ENCODE measurements at regions not wholly inside any gene's neighbourhood (a gene's known extent, or its start where the extent isn't known, plus 50 kb on each side); places are given as distances from the start of the nearest gene placed in this dataset.

GRCh38 chrX:150227873-150228410, 135.2 kb upstream of the MAMLD1 start:
- no peaks in the 10 kb centered on the region for H3K79me2 ChIP-seq (ENCODE audit: low read length)
- H3K4me2 ChIP-seq (ENCODE audit: low read length), result no peak overlapping the region
- H2AFZ ChIP-seq (ENCODE audit: low read length), result no peak overlapping the region
- H3K27me3 ChIP-seq (ENCODE audit: low read length), result no peaks in the 10 kb centered on the region
- no peak overlapping the region for H3K27ac ChIP-seq (ENCODE audit: low read length)
- H3K9ac ChIP-seq (ENCODE audit: low read length), result no peak overlapping the region
- ATAC-seq, result no peak
- H3K9me2 ChIP-seq (replicated peaks; ENCODE audit: low read length), result no peaks in the 10 kb centered on the region
- H3K4me3 ChIP-seq (ENCODE audit: low read length), result no peak overlapping the region
- CTCF ChIA-PET, result no interaction called here
- H4K20me1 ChIP-seq (ENCODE audit: low read length), result no peaks in the 10 kb centered on the region
- H3K4me1 ChIP-seq (ENCODE audit: insufficient read depth, low read length), result no peaks in the 10 kb centered on the region
- intact Hi-C loops (cut with micrococcal nuclease), result no loop called here
- H3F3A ChIP-seq (ENCODE audit: low read length, unreplicated experiment), result no peaks in the 10 kb centered on the region
- H3K36me3 ChIP-seq (ENCODE audit: low read depth, low read length), result no peaks in the 10 kb centered on the region
- no peak for DNase-seq
- H3K9me3 ChIP-seq (ENCODE audit: low read length), result no peaks in the 10 kb centered on the region
- BruUV-seq (replicated peaks), result no TSS peak
- POLR2A ChIA-PET (ENCODE audit: unreplicated experiment), result no interaction called here
- TF ChIP-seq EZH2 (IDR thresholded peaks at IDR 0.05; ENCODE audit: low read length, unreplicated experiment) (no peak), EZH2phosphoT487 (IDR thresholded peaks at IDR 0.05; ENCODE audit: borderline replicate concordance, low read length) (no peak), CTCF (conservative IDR thresholded peaks at IDR 0.05; ENCODE audit: low read depth, low read length) (no peak)

- Histone ChIP-seq H3K4me1 (ENCODE audit: insufficient read depth, low read length) (no peaks in the 10 kb centered on the region), H2AFZ (ENCODE audit: low read length) (no peak overlapping the region), H3K9ac (ENCODE audit: low read length) (no peak overlapping the region), H3K27me3 (ENCODE audit: low read length) (no peaks in the 10 kb centered on the region), H3K9me3 (ENCODE audit: low read length) (no peaks in the 10 kb centered on the region), H3K27ac (ENCODE audit: low read length) (no peak overlapping the region), H3K4me3 (ENCODE audit: low read length) (no peak overlapping the region), H3K4me2 (ENCODE audit: low read length) (no peak overlapping the region), H3K79me2 (ENCODE audit: low read length) (no peaks in the 10 kb centered on the region), H3F3A (ENCODE audit: low read length, unreplicated experiment) (no peaks in the 10 kb centered on the region), H3K36me3 (ENCODE audit: low read depth, low read length) (no peaks in the 10 kb centered on the region), H4K20me1 (ENCODE audit: low read length) (no peaks in the 10 kb centered on the region), H3K9me2 (replicated peaks; ENCODE audit: low read length) (no peaks in the 10 kb centered on the region)
- no TSS peak for BruUV-seq (replicated peaks)
- POLR2A ChIA-PET (ENCODE audit: unreplicated experiment), result no interaction called here
- no peak for DNase-seq
- CTCF ChIA-PET, result no interaction called here
- no peak for TF ChIP-seq EZH2 (IDR thresholded peaks at IDR 0.05; ENCODE audit: low read length, unreplicated experiment)
- TF ChIP-seq EZH2phosphoT487 (IDR thresholded peaks at IDR 0.05; ENCODE audit: borderline replicate concordance, low read length), result no peak
- no peak for TF ChIP-seq CTCF (conservative IDR thresholded peaks at IDR 0.05; ENCODE audit: low read depth, low read length)
- no peak for ATAC-seq
- intact Hi-C loops (cut with micrococcal nuclease), result no loop called here
Observed at GRCh38 chrX:150228431-150228830, 134.7 kb upstream of the MAMLD1 start.

GRCh38 chrX:150229030-150229429, 134.1 kb upstream of the MAMLD1 start:
- no peak overlapping the region for H3K27ac ChIP-seq (ENCODE audit: low read length)
- intact Hi-C loops (cut with micrococcal nuclease), result no loop called here
- H3K4me1 ChIP-seq (ENCODE audit: insufficient read depth, low read length), result no peaks in the 10 kb centered on the region
- CTCF ChIA-PET, result no interaction called here
- TF ChIP-seq EZH2 (IDR thresholded peaks at IDR 0.05; ENCODE audit: low read length, unreplicated experiment) (no peak), CTCF (conservative IDR thresholded peaks at IDR 0.05; ENCODE audit: low read depth, low read length) (no peak), EZH2phosphoT487 (IDR thresholded peaks at IDR 0.05; ENCODE audit: borderline replicate concordance, low read length) (no peak)
- no peak overlapping the region for H3K4me2 ChIP-seq (ENCODE audit: low read length)
- no peaks in the 10 kb centered on the region for H3K9me2 ChIP-seq (replicated peaks; ENCODE audit: low read length)
- no peaks in the 10 kb centered on the region for H3K79me2 ChIP-seq (ENCODE audit: low read length)
- no peaks in the 10 kb centered on the region for H4K20me1 ChIP-seq (ENCODE audit: low read length)
- no peaks in the 10 kb centered on the region for H3K36me3 ChIP-seq (ENCODE audit: low read depth, low read length)
- no peak overlapping the region for H3K4me3 ChIP-seq (ENCODE audit: low read length)
- no peaks in the 10 kb centered on the region for H3K27me3 ChIP-seq (ENCODE audit: low read length)
- H3K9me3 ChIP-seq (ENCODE audit: low read length), result no peaks in the 10 kb centered on the region
- no peak overlapping the region for H3K9ac ChIP-seq (ENCODE audit: low read length)
- ATAC-seq (no peak), DNase-seq (no peak)
- H3F3A ChIP-seq (ENCODE audit: low read length, unreplicated experiment), result no peaks in the 10 kb centered on the region
- POLR2A ChIA-PET (ENCODE audit: unreplicated experiment), result no interaction called here
- no peak overlapping the region for H2AFZ ChIP-seq (ENCODE audit: low read length)
- no TSS peak for BruUV-seq (replicated peaks)

All from PC-3 (cell line).